Gastroesophageal sphincter (tissue), 4 donors: ENCODE measurements at regions not wholly inside any gene's neighbourhood (a gene's known extent, or its start where the extent isn't known, plus 50 kb on each side); places are given as distances from the start of the nearest gene placed in this dataset.
A peak's percentile ranks its signal among the peaks of the same experiment; 100 is the strongest.

Source experiments
- ATAC-seq: fragments of 150-250 bp; one replicate; pipeline ENCODE4 v1.9.1; 2016; ENCODE audit warnings: mild to moderate bottlenecking, moderate library complexity
- H3K27ac ChIP-seq, 4 donors: fragments of 200-600 bp; sonication (generic) in 3 of 4; 1 replicate in 3 of 4; 2 replicates in 1 of 4; pipeline ENCODE4 v1.5.1; 2016 to 2019
- H3K27me3 ChIP-seq: fragments of 200-600 bp; sonication (generic); one replicate; pipeline ENCODE4 v1.5.1; 2019
- H3K36me3 ChIP-seq, 2 donors: fragments of 200-600 bp; sonication (generic); one replicate each; pipeline ENCODE4 v1.5.1; 2019; ENCODE audit warnings: control low read depth in 1 of 2
- H3K4me1 ChIP-seq, 3 donors: fragments of 200-600 bp; sonication (generic); 1 replicate in 2 of 3; 2 replicates in 1 of 3; pipeline ENCODE4 v1.5.1; 2016 to 2019; ENCODE audit warnings: control low read depth in 2 of 3
- H3K4me3 ChIP-seq, 2 donors: fragments of 200-600 bp; sonication (generic); one replicate each; pipeline ENCODE4 v1.5.1; 2019; ENCODE audit warnings: mild to moderate bottlenecking in 1 of 2, moderate library complexity in 1 of 2
- H3K9me3 ChIP-seq, 3 donors: fragments of 200-600 bp; sonication (generic); one replicate each; pipeline ENCODE4 v1.5.1; 2017 to 2019; ENCODE audit warnings: control low read depth in 2 of 3
- CTCF ChIP-seq, 4 experiments: fragments of 200-600 bp in 2 of 4; fragments of 450-650 bp in 2 of 4; sonication (generic) in 1 of 4; IDR thresholded peaks; one replicate each; pipeline ENCODE4 v1.5.1; 2017 to 2019; ENCODE audit warnings: antibody characterized with exemption in 4 of 4, mild to moderate bottlenecking in 2 of 4, moderate library complexity in 2 of 4
- EP300 ChIP-seq: sonication (generic); formaldehyde crosslinking; IDR thresholded peaks from one replicate; pipeline ENCODE4 v1.6.1; 2017; ENCODE audit warnings: antibody characterized with exemption, mild to moderate bottlenecking
- POLR2A ChIP-seq, 2 donors: fragments of 450-650 bp; IDR thresholded peaks; one replicate each; pipeline ENCODE4 v1.6.1; 2017; ENCODE audit warnings: antibody characterized with exemption in 2 of 2, mild to moderate bottlenecking in 2 of 2, moderate library complexity in 1 of 2
- POLR2AphosphoS5 ChIP-seq: sonication (generic); formaldehyde crosslinking; IDR thresholded peaks from one replicate; pipeline ENCODE4 v1.6.1; 2017; ENCODE audit warnings: antibody characterized with exemption
- WGBS, 2 donors: methylation state at CpG; one replicate each; pipeline ENCODE4 v1.1.5; 2018; ENCODE audit warnings: low coverage in 1 of 2; 5-methylcytosine and 5-hydroxymethylcytosine counted together

- Histone ChIP-seq H3K4me1 (peaks cover 0 to 7% (median 2%) of the 10 kb centered on the region in 3 donors), H3K4me3 (no peak overlapping the region), H3K27ac (no peak overlapping the region), H3K36me3 (no peaks in the 10 kb centered on the region), H3K27me3 (peaks cover 6% of the 10 kb centered on the region), H3K9me3 (peaks cover 0 to 19% (median 0%) of the 10 kb centered on the region in 3 donors)
- ATAC-seq, result no peak
- WGBS, 2 donors, result 92 to 100% methylated on average over 1 of the region's 1 CpG
- TF ChIP-seq POLR2AphosphoS5, result no peak
- no peak for TF ChIP-seq EP300
- TF ChIP-seq POLR2A (IDR thresholded peaks at IDR 0.05), result no peak
- no peak for TF ChIP-seq CTCF (IDR thresholded peaks at IDR 0.05)
Measured at GRCh38 chr20:23240519-23240918, 110.1 kb upstream of the NXT1 start.

GRCh38 chr20:23237201-23237600, 113.4 kb upstream of the NXT1 start:
- H3K27ac ChIP-seq, result no peak overlapping the region
- peaks cover 0 to 23% (median 0%) of the 10 kb centered on the region in 3 donors for H3K9me3 ChIP-seq
- no peaks in the 10 kb centered on the region for H3K36me3 ChIP-seq
- H3K4me1 ChIP-seq, result no peaks in the 10 kb centered on the region
- ATAC-seq, result no peak
- H3K27me3 ChIP-seq, result peaks cover 6% of the 10 kb centered on the region
- TF ChIP-seq CTCF (IDR thresholded peaks at IDR 0.05), result no peak
- TF ChIP-seq POLR2AphosphoS5, result no peak
- no peak for TF ChIP-seq EP300
- TF ChIP-seq POLR2A (IDR thresholded peaks at IDR 0.05), result no peak
- no peak overlapping the region for H3K4me3 ChIP-seq

- Histone ChIP-seq H3K27ac (no peak overlapping the region), H3K4me1 (no peaks in the 10 kb centered on the region), H3K4me3 (no peak overlapping the region), H3K27me3 (no peaks in the 10 kb centered on the region), H3K9me3 (peaks cover 0 to 26% (median 0%) of the 10 kb centered on the region in 3 donors), H3K36me3 (no peaks in the 10 kb centered on the region)
- no peak for ATAC-seq
- TF ChIP-seq CTCF (IDR thresholded peaks at IDR 0.05) (peak; percentile 43 to 71 (median 57)), POLR2AphosphoS5 (peak; percentile 6), EP300 (no peak)
- 49 to 75% methylated on average over 5 of the region's 9 CpGs for WGBS, 2 donors
Measured at GRCh38 chr20:23235173-23236027, 115.2 kb upstream of the NXT1 start.

- ATAC-seq, result no peak
Measured at GRCh38 chr20:23234311-23235078, 116.1 kb upstream of the NXT1 start.

More at GRCh38 chr20:23234311-23235078, 116.1 kb upstream of the NXT1 start:
- H3K4me3 ChIP-seq, result no peak overlapping the region
- peaks cover 0 to 18% (median 0%) of the 10 kb centered on the region in 3 donors for H3K9me3 ChIP-seq
- no peak for TF ChIP-seq CTCF (IDR thresholded peaks at IDR 0.05)
- TF ChIP-seq POLR2A (IDR thresholded peaks at IDR 0.05), result no peak
- no peak for TF ChIP-seq EP300
- no peak for TF ChIP-seq POLR2AphosphoS5
- no peaks in the 10 kb centered on the region for H3K4me1 ChIP-seq
- no peaks in the 10 kb centered on the region for H3K36me3 ChIP-seq
- H3K27me3 ChIP-seq, result no peaks in the 10 kb centered on the region
- WGBS, 2 donors, result 50 to 71% methylated on average over 1 to 2 of the region's 3 CpGs
- no peak overlapping the region for H3K27ac ChIP-seq
